Hepatocyte (in vitro differentiated cells): ENCODE measurements at regions not wholly inside any gene's neighbourhood (a gene's known extent, or its start where the extent isn't known, plus 50 kb on each side); places are given as distances from the start of the nearest gene placed in this dataset.

Experiments used
- EZH2 ChIP-seq: fragments of 200-600 bp; sonication (generic); IDR thresholded peaks from 2 replicates; pipeline ENCODE4 v1.6.1; 2016; ENCODE audit warnings: antibody characterized with exemption, mild to moderate bottlenecking, borderline replicate concordance
- TF ChIP-seq, protein P1 (sequence below): fragments of 200-600 bp; sonication (generic); IDR thresholded peaks from 2 replicates; pipeline ENCODE4 v1.5.1; 2016; ENCODE audit warnings: antibody characterized with exemption, mild to moderate bottlenecking; ENCODE audit not compliant: poor library complexity

DNA sequence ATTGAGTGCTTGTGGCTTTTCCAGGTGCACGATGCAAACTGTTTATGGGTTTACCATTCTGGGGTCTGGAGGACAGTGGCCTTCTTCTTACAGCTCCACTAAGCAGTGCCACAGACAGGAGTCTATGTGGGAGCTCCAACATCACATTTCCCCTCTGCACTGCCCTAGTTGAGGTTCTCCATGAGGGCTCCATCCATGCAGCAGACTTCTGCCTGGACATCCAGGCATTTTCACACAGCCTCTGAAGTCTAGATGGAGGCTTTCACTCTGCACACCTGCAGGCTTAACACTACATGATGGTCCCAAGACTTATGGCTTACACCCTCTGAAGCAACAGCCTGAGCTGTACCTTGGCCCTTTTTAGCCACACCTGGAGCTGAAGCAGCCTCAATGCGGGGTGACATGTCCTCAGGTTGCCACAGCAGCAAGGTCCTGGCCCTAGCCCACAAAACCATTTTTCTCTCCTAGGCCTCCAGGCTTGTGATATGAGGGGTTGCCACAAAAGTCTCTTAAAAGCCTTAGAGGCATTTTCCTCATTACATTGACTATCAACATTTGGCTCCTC lies 552.2 kb downstream of the TFAP2A start:
- TF ChIP-seq EZH2: no peak
- TF ChIP-seq, protein P1, sequence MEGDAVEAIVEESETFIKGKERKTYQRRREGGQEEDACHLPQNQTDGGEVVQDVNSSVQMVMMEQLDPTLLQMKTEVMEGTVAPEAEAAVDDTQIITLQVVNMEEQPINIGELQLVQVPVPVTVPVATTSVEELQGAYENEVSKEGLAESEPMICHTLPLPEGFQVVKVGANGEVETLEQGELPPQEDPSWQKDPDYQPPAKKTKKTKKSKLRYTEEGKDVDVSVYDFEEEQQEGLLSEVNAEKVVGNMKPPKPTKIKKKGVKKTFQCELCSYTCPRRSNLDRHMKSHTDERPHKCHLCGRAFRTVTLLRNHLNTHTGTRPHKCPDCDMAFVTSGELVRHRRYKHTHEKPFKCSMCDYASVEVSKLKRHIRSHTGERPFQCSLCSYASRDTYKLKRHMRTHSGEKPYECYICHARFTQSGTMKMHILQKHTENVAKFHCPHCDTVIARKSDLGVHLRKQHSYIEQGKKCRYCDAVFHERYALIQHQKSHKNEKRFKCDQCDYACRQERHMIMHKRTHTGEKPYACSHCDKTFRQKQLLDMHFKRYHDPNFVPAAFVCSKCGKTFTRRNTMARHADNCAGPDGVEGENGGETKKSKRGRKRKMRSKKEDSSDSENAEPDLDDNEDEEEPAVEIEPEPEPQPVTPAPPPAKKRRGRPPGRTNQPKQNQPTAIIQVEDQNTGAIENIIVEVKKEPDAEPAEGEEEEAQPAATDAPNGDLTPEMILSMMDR: no peak
